DND-41 (cell line): ENCODE measurements at regions not wholly inside any gene's neighbourhood (a gene's known extent, or its start where the extent isn't known, plus 50 kb on each side); places are given as distances from the start of the nearest gene placed in this dataset.

Source experiments
- ATAC-seq: fragments of 200-7000 bp; cut with Tn5 transposase; 3 replicates; pipeline ENCODE4 v1.9.1; 2021; ENCODE audit warnings: low read depth; ENCODE audit not compliant: insufficient read depth
- DNase-seq: peaks from one replicate; pipeline ENCODE4 v3.0.0-alpha.2; 2020
- H2AFZ ChIP-seq: 2 replicates; pipeline ENCODE4 v1.6.0; 2012; ENCODE audit warnings: low read depth, low read length
- H3K27ac ChIP-seq: 2 replicates; pipeline ENCODE4 v1.5.1; 2012; ENCODE audit warnings: low read length, inconsistent platforms
- H3K27me3 ChIP-seq: fragments of 200-600 bp; sonication (generic); 2 replicates; pipeline ENCODE4 v1.6.0; 2012; ENCODE audit warnings: low read length, mild to moderate bottlenecking, inconsistent platforms; ENCODE audit not compliant: insufficient read depth, poor library complexity
- H3K36me3 ChIP-seq: 2 replicates; pipeline ENCODE4 v1.5.1; 2012; ENCODE audit warnings: low read length, inconsistent platforms; ENCODE audit not compliant: insufficient read depth
- H3K4me1 ChIP-seq: 2 replicates; pipeline ENCODE4 v1.5.1; 2012; ENCODE audit warnings: mild to moderate bottlenecking, low read length; ENCODE audit not compliant: insufficient read depth
- H3K4me2 ChIP-seq: 2 replicates; pipeline ENCODE4 v1.6.0; 2012; ENCODE audit warnings: mild to moderate bottlenecking, moderate library complexity, low read length, inconsistent platforms; ENCODE audit not compliant: insufficient read depth
- H3K4me3 ChIP-seq, 2 experiments: fragments of 200-600 bp in 1 of 2; shearing (Covaris generic) in 1 of 2; 2 replicates each; pipeline ENCODE4 v1.5.1; 2012 to 2016; ENCODE audit warnings: inconsistent platforms in 2 of 2, low read length in 2 of 2, mild to moderate bottlenecking in 2 of 2, low read depth in 1 of 2, moderate library complexity in 1 of 2
- H3K79me2 ChIP-seq: 2 replicates; pipeline ENCODE4 v1.6.0; 2012; ENCODE audit warnings: low read length, inconsistent platforms; ENCODE audit not compliant: insufficient read depth
- H3K9ac ChIP-seq: 2 replicates; pipeline ENCODE4 v1.6.0; 2012; ENCODE audit warnings: low read depth, mild to moderate bottlenecking, inconsistent platforms, low read length, moderate library complexity
- H3K9me3 ChIP-seq: 2 replicates; pipeline ENCODE4 v1.5.1; 2012; ENCODE audit warnings: low read length, moderate library complexity, mild to moderate bottlenecking, inconsistent platforms; ENCODE audit not compliant: insufficient read depth, severe bottlenecking
- H4K20me1 ChIP-seq: 2 replicates; pipeline ENCODE4 v1.6.0; 2012; ENCODE audit warnings: low read length; ENCODE audit not compliant: insufficient read depth
- EZH2 ChIP-seq: IDR thresholded peaks from 3 replicates; pipeline ENCODE4 v1.6.1; 2012; ENCODE audit warnings: borderline replicate concordance, low read depth, mild to moderate bottlenecking, moderate library complexity, low read length, inconsistent platforms; ENCODE audit not compliant: severe bottlenecking
- TF ChIP-seq, protein P1 (sequence below): IDR thresholded peaks from 2 replicates; pipeline ENCODE4 v1.5.1; 2012; ENCODE audit warnings: borderline replicate concordance, low read length, moderate library complexity, mild to moderate bottlenecking; ENCODE audit not compliant: poor library complexity, severe bottlenecking; ENCODE audit errors: extremely low read depth

DNA sequence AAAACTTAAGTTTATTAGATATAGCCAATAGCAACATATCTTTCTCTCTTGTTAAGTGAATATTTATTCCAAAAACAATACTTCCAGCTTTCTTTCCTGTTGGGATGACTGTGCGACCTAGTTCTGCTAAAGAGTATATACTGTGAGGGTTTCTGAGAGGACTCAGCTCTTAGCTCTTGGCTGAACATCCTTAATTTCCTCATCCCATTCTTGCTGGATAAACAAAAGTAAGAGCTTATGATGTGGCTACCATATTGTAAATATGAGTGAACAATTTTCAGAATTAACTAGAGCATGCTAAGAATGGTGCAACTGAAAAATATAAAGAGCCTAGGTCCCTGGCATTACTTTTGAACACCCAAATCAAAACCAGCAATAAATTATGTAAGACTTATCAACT lies 279.5 kb upstream of the GNAI1 start:
- DNase-seq (no peak), ATAC-seq (no peak)
- Histone ChIP-seq H2AFZ (no peak overlapping the region), H3K9me3 (no peaks in the 10 kb centered on the region), H3K9ac (no peak overlapping the region), H3K4me2 (no peak overlapping the region), H3K4me1 (no peaks in the 10 kb centered on the region), H3K79me2 (no peaks in the 10 kb centered on the region), H3K36me3 (no peaks in the 10 kb centered on the region), H3K27ac (no peak overlapping the region), H3K27me3 (no peaks in the 10 kb centered on the region), H4K20me1 (no peaks in the 10 kb centered on the region), H3K4me3 (no peak overlapping the region)
- TF ChIP-seq, protein P1, sequence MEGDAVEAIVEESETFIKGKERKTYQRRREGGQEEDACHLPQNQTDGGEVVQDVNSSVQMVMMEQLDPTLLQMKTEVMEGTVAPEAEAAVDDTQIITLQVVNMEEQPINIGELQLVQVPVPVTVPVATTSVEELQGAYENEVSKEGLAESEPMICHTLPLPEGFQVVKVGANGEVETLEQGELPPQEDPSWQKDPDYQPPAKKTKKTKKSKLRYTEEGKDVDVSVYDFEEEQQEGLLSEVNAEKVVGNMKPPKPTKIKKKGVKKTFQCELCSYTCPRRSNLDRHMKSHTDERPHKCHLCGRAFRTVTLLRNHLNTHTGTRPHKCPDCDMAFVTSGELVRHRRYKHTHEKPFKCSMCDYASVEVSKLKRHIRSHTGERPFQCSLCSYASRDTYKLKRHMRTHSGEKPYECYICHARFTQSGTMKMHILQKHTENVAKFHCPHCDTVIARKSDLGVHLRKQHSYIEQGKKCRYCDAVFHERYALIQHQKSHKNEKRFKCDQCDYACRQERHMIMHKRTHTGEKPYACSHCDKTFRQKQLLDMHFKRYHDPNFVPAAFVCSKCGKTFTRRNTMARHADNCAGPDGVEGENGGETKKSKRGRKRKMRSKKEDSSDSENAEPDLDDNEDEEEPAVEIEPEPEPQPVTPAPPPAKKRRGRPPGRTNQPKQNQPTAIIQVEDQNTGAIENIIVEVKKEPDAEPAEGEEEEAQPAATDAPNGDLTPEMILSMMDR = no peak
- no peak for TF ChIP-seq EZH2

DNA sequence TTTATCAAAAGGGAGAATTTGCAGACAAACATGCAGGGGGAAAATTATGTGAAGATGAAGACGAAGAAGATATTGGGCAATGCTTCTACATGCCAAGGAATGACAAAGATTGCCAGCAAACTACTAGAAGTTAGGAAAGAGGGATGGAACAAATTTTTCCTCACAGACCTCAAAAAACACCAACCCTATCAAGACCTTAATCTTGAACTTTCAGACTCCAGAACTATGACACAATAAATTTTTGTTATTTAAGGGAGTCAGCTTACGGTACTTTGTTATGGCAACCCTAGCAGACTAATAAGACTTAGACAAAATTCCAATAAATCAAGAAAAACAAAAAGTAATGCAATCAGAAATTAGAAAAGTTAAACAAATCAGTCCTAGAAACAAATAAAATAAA lies 280.0 kb upstream of the GNAI1 start:
- H3K9ac ChIP-seq = no peak overlapping the region
- no peaks in the 10 kb centered on the region for H3K4me1 ChIP-seq
- ATAC-seq = no peak
- H4K20me1 ChIP-seq = no peaks in the 10 kb centered on the region
- H3K4me2 ChIP-seq = no peak overlapping the region
- no peaks in the 10 kb centered on the region for H3K79me2 ChIP-seq
- no peaks in the 10 kb centered on the region for H3K9me3 ChIP-seq
- DNase-seq = no peak
- no peak for TF ChIP-seq EZH2
- TF ChIP-seq, protein P1 = no peak
- no peaks in the 10 kb centered on the region for H3K27me3 ChIP-seq
- H3K4me3 ChIP-seq = no peak overlapping the region
- no peaks in the 10 kb centered on the region for H3K36me3 ChIP-seq
- no peak overlapping the region for H3K27ac ChIP-seq
- no peak overlapping the region for H2AFZ ChIP-seq

DNA sequence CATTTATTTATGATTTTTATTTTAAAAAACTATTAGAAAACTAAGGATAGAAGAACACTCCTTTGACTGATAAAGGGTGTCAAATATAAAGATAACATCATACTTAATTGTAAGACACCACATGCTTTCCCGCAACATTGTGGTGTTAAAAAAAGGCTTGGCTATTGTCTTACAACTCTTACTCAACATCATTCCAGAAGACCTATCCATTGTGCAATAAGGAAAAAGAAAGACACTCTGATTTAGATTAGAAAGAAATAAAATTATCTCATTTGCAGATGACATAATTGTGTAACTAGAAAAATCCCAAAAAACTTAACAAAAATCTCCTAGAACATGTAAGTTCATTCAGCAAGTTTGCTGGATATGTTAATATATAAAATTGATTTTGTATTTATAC lies 296.7 kb upstream of the GNAI1 start:
- H3K4me1 ChIP-seq = no peaks in the 10 kb centered on the region
- H3K79me2 ChIP-seq = no peaks in the 10 kb centered on the region
- no peak overlapping the region for H3K27ac ChIP-seq
- H3K4me3 ChIP-seq = no peak overlapping the region
- H3K27me3 ChIP-seq = no peaks in the 10 kb centered on the region
- no peak for ATAC-seq
- no peak for DNase-seq
- H3K9me3 ChIP-seq = no peaks in the 10 kb centered on the region
- no peaks in the 10 kb centered on the region for H4K20me1 ChIP-seq
- H2AFZ ChIP-seq = no peak overlapping the region
- H3K4me2 ChIP-seq = no peak overlapping the region
- no peak overlapping the region for H3K9ac ChIP-seq
- TF ChIP-seq, protein P1 = no peak
- TF ChIP-seq EZH2 = no peak
- H3K36me3 ChIP-seq = no peaks in the 10 kb centered on the region

DNA sequence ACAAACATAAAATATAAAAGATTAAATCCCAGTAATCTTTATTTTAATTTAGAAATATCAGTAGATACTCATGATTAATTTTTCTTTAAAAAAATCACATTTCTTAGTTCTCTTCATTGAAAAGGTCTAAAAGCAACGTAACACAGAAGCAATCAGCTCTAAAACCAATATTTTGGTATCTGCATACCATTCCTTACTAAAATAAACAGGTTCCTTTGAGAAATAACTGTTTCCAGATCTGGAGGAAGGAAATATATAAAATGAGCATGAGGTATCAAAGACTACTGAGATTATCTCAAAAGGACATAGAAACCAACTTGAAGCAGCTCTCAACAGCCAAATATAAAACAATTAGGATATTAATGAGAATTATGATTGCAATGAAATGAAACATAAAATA lies 301.0 kb upstream of the GNAI1 start:
- no peak for ATAC-seq
- no peak for DNase-seq
- no peak overlapping the region for H3K4me2 ChIP-seq

More for the DNA sequence above, 301.0 kb upstream of the GNAI1 start:
- H3K27me3 ChIP-seq = no peaks in the 10 kb centered on the region
- no peaks in the 10 kb centered on the region for H3K36me3 ChIP-seq
- no peaks in the 10 kb centered on the region for H3K79me2 ChIP-seq
- H3K27ac ChIP-seq = no peak overlapping the region
- H2AFZ ChIP-seq = no peak overlapping the region
- H3K9ac ChIP-seq = no peak overlapping the region
- H3K4me3 ChIP-seq = no peak overlapping the region
- H3K4me1 ChIP-seq = no peaks in the 10 kb centered on the region
- TF ChIP-seq EZH2 = no peak
- TF ChIP-seq, protein P1 = no peak
- H3K9me3 ChIP-seq = no peaks in the 10 kb centered on the region
- no peaks in the 10 kb centered on the region for H4K20me1 ChIP-seq
